ENCODE measurements at regions not wholly inside any gene's neighbourhood (a gene's known extent, or its start where the extent isn't known, plus 50 kb on each side); places are given as distances from the start of the nearest gene placed in this dataset.
"Not testable (repeated sequence)": the region's sequence is repeated elsewhere in the genome, so short reads cannot be mapped to it uniquely, and the experiment has no call there.

- Mint-ChIP-seq H3K36me3 (peaks cover 0 to 15% (median 5%) of the 10 kb centered on the region in 5 donors), H3K27ac (peak overlapping the region in 1 of 9 donors; percentile 11), H3K4me1 (peaks cover 0 to 11% (median 5%) of the 10 kb centered on the region in 7 donors), H3K9me3 (peaks cover 5 to 23% (median 12%) of the 10 kb centered on the region in 11 donors)
- ATAC-seq; H3K27me3 Mint-ChIP-seq; H3K36me3 ChIP-seq (ENCODE audit: control insufficient read depth in 2 of 3, insufficient read depth in 3 of 3, low read length in 3 of 3); H3K4me3 Mint-ChIP-seq; H3K9me3 ChIP-seq (ENCODE audit: control insufficient read depth in 2 of 3, low read length in 3 of 3); H3K27me3 ChIP-seq (ENCODE audit: control insufficient read depth in 2 of 2, insufficient read depth in 2 of 2, low read length in 2 of 2); CTCF ChIA-PET; H3K4me3 ChIP-seq (ENCODE audit: low read length); DNase-seq; H3K27ac ChIP-seq (ENCODE audit: low read depth, low read length); H3K4me1 ChIP-seq (ENCODE audit: control insufficient read depth in 2 of 2, insufficient read depth in 2 of 2, low read length in 2 of 2); POLR2A ChIA-PET: not testable (repeated sequence)
- intact Hi-C loops (cut with micrococcal nuclease), result loop anchor here in 1 of 2 donors (10.0 kb wide), 1 partner anchor 152 kb away; no protein-coding TSS in a partner anchor
These were observed 171.1 kb downstream of the HHIPL2 start for GRCh38 chr1:222376791-222377190.

GRCh38 chr1:222375701-222376100, 172.2 kb downstream of the HHIPL2 start:
- no peaks in the 10 kb centered on the region for H3K27me3 Mint-ChIP-seq
- Histone ChIP-seq H3K27ac (ENCODE audit: low read depth, low read length) (no peak overlapping the region), H3K27me3 (ENCODE audit: control insufficient read depth in 2 of 2, insufficient read depth in 2 of 2, low read length in 2 of 2) (no peaks in the 10 kb centered on the region), H3K9me3 (ENCODE audit: control insufficient read depth in 2 of 3, low read length in 3 of 3) (peaks cover 0 to 8% (median 0%) of the 10 kb centered on the region in 3 experiments), H3K4me3 (ENCODE audit: low read length) (no peak overlapping the region), H3K4me1 (ENCODE audit: control insufficient read depth in 2 of 2, insufficient read depth in 2 of 2, low read length in 2 of 2) (no peaks in the 10 kb centered on the region), H3K36me3 (ENCODE audit: control insufficient read depth in 2 of 3, insufficient read depth in 3 of 3, low read length in 3 of 3) (no peaks in the 10 kb centered on the region)
- CTCF ChIA-PET, result no interaction called here
- DNase-seq (no peak), ATAC-seq (no peak)
- intact Hi-C loops (cut with micrococcal nuclease), result loop anchor here in 1 of 2 donors (10.0 kb wide), 1 partner anchor 151 kb away; no protein-coding TSS in a partner anchor
- no peak overlapping the region for H3K4me3 Mint-ChIP-seq
- H3K27ac Mint-ChIP-seq, result peak overlapping the region in 1 of 9 donors; percentile 22
- peaks cover 0 to 15% (median 5%) of the 10 kb centered on the region in 5 donors for H3K36me3 Mint-ChIP-seq
- POLR2A ChIA-PET, result no interaction called here
- H3K9me3 Mint-ChIP-seq, result peaks cover 5 to 14% (median 11%) of the 10 kb centered on the region in 11 donors
- peaks cover 0 to 14% (median 5%) of the 10 kb centered on the region in 7 donors for H3K4me1 Mint-ChIP-seq

GRCh38 chr1:222373831-222374602, 173.9 kb downstream of the HHIPL2 start:
- Mint-ChIP-seq H3K4me3 (no peak overlapping the region), H3K27me3 (no peaks in the 10 kb centered on the region), H3K9me3 (peaks cover 0 to 3% (median 0%) of the 10 kb centered on the region in 11 donors), H3K36me3 (peaks cover 0 to 4% (median 0%) of the 10 kb centered on the region in 5 donors), H3K4me1 (peaks cover 0 to 14% (median 5%) of the 10 kb centered on the region in 7 donors), H3K27ac (peak overlapping the region in 1 of 9 donors; percentile 63)
- H3K9me3 ChIP-seq (ENCODE audit: control insufficient read depth in 2 of 3, low read length in 3 of 3), result no peaks in the 10 kb centered on the region
- no peak for ATAC-seq
- no peak for DNase-seq
- ChIA-PET POLR2A (no interaction called here), CTCF (no interaction called here)
- H3K27ac ChIP-seq (ENCODE audit: low read depth, low read length), result no peak overlapping the region
- H3K36me3 ChIP-seq (ENCODE audit: control insufficient read depth in 2 of 3, insufficient read depth in 3 of 3, low read length in 3 of 3), result no peaks in the 10 kb centered on the region
- no peaks in the 10 kb centered on the region for H3K4me1 ChIP-seq (ENCODE audit: control insufficient read depth in 2 of 2, insufficient read depth in 2 of 2, low read length in 2 of 2)
- no peak overlapping the region for H3K4me3 ChIP-seq (ENCODE audit: low read length)
- H3K27me3 ChIP-seq (ENCODE audit: control insufficient read depth in 2 of 2, insufficient read depth in 2 of 2, low read length in 2 of 2), result no peaks in the 10 kb centered on the region
- intact Hi-C loops (cut with micrococcal nuclease), result loop anchor here in 1 of 2 donors (10.0 kb wide), 1 partner anchor 149 kb away; no protein-coding TSS in a partner anchor

- no peak overlapping the region for H3K27ac ChIP-seq (ENCODE audit: low read depth, low read length)
- ChIA-PET POLR2A (no interaction called here), CTCF (no interaction called here)
- peaks cover 0 to 3% (median 0%) of the 10 kb centered on the region in 11 donors for H3K9me3 Mint-ChIP-seq
- H3K36me3 Mint-ChIP-seq, result peaks cover 0 to 4% (median 0%) of the 10 kb centered on the region in 5 donors
- no peaks in the 10 kb centered on the region for H3K36me3 ChIP-seq (ENCODE audit: control insufficient read depth in 2 of 3, insufficient read depth in 3 of 3, low read length in 3 of 3)
- ATAC-seq, result no peak
- no peaks in the 10 kb centered on the region for H3K4me1 ChIP-seq (ENCODE audit: control insufficient read depth in 2 of 2, insufficient read depth in 2 of 2, low read length in 2 of 2)
- no peaks in the 10 kb centered on the region for H3K27me3 Mint-ChIP-seq
- no peaks in the 10 kb centered on the region for H3K9me3 ChIP-seq (ENCODE audit: control insufficient read depth in 2 of 3, low read length in 3 of 3)
- peak overlapping the region in 1 of 9 donors; percentile 59 for H3K27ac Mint-ChIP-seq
- no peak overlapping the region for H3K4me3 ChIP-seq (ENCODE audit: low read length)
- no peaks in the 10 kb centered on the region for H3K27me3 ChIP-seq (ENCODE audit: control insufficient read depth in 2 of 2, insufficient read depth in 2 of 2, low read length in 2 of 2)
- no peak for DNase-seq
- peaks cover 0 to 14% (median 5%) of the 10 kb centered on the region in 7 donors for H3K4me1 Mint-ChIP-seq
- no peak overlapping the region for H3K4me3 Mint-ChIP-seq
- intact Hi-C loops (cut with micrococcal nuclease), result loop anchor here in 1 of 2 donors (10.0 kb wide), 1 partner anchor 148 kb away; no protein-coding TSS in a partner anchor
These were observed 174.7 kb downstream of the HHIPL2 start for GRCh38 chr1:222373216-222373615.

GRCh38 chr1:222372221-222372620, 175.7 kb downstream of the HHIPL2 start:
- Mint-ChIP-seq H3K4me1 (peaks cover 0 to 14% (median 5%) of the 10 kb centered on the region in 7 donors), H3K4me3 (no peak overlapping the region), H3K27ac (no peak overlapping the region), H3K27me3 (no peaks in the 10 kb centered on the region), H3K9me3 (peaks cover 0 to 2% (median 0%) of the 10 kb centered on the region in 11 donors), H3K36me3 (peaks cover 0 to 4% (median 0%) of the 10 kb centered on the region in 5 donors)
- DNase-seq, result no peak
- Histone ChIP-seq H3K9me3 (ENCODE audit: control insufficient read depth in 2 of 3, low read length in 3 of 3) (no peaks in the 10 kb centered on the region), H3K36me3 (ENCODE audit: control insufficient read depth in 2 of 3, insufficient read depth in 3 of 3, low read length in 3 of 3) (no peaks in the 10 kb centered on the region), H3K4me3 (ENCODE audit: low read length) (no peak overlapping the region), H3K27ac (ENCODE audit: low read depth, low read length) (no peak overlapping the region), H3K27me3 (ENCODE audit: control insufficient read depth in 2 of 2, insufficient read depth in 2 of 2, low read length in 2 of 2) (no peaks in the 10 kb centered on the region), H3K4me1 (ENCODE audit: control insufficient read depth in 2 of 2, insufficient read depth in 2 of 2, low read length in 2 of 2) (no peaks in the 10 kb centered on the region)
- ATAC-seq, result no peak
- CTCF ChIA-PET, result no interaction called here
- intact Hi-C loops (cut with micrococcal nuclease), result loop anchor here in 1 of 2 donors (10.0 kb wide), 1 partner anchor 147 kb away; no protein-coding TSS in a partner anchor
- POLR2A ChIA-PET, result no interaction called here

GRCh38 chr1:222370913-222371675, 176.8 kb downstream of the HHIPL2 start:
- peaks cover 0 to 4% (median 0%) of the 10 kb centered on the region in 5 donors for H3K36me3 Mint-ChIP-seq
- H3K27ac Mint-ChIP-seq, result peak overlapping the region in 1 of 9 donors; percentile 67
- H3K9me3 Mint-ChIP-seq, result peaks cover 0 to 2% (median 0%) of the 10 kb centered on the region in 11 donors
- no peaks in the 10 kb centered on the region for H3K27me3 Mint-ChIP-seq
- H3K9me3 ChIP-seq (ENCODE audit: control insufficient read depth in 2 of 3, low read length in 3 of 3), result no peaks in the 10 kb centered on the region
- H3K4me3 ChIP-seq (ENCODE audit: low read length), result no peak overlapping the region
- no peaks in the 10 kb centered on the region for H3K27me3 ChIP-seq (ENCODE audit: control insufficient read depth in 2 of 2, insufficient read depth in 2 of 2, low read length in 2 of 2)
- CTCF ChIA-PET, result no interaction called here
- H3K4me1 Mint-ChIP-seq, result peaks cover 0 to 14% (median 5%) of the 10 kb centered on the region in 7 donors
- intact Hi-C loops (cut with micrococcal nuclease), result loop anchor here in 1 of 2 donors (10.0 kb wide), 1 partner anchor 146 kb away; no protein-coding TSS in a partner anchor
- no peak overlapping the region for H3K27ac ChIP-seq (ENCODE audit: low read depth, low read length)
- POLR2A ChIA-PET, result no interaction called here
- no peaks in the 10 kb centered on the region for H3K4me1 ChIP-seq (ENCODE audit: control insufficient read depth in 2 of 2, insufficient read depth in 2 of 2, low read length in 2 of 2)
- no peak for ATAC-seq
- H3K36me3 ChIP-seq (ENCODE audit: control insufficient read depth in 2 of 3, insufficient read depth in 3 of 3, low read length in 3 of 3), result no peaks in the 10 kb centered on the region
- no peak for DNase-seq
- H3K4me3 Mint-ChIP-seq, result no peak overlapping the region

Measured in naive thymus-derived CD4-positive, alpha-beta T cell (primary cell).